PC-3 (cell line): ENCODE measurements at regions not wholly inside any gene's neighbourhood (a gene's known extent, or its start where the extent isn't known, plus 50 kb on each side); places are given as distances from the start of the nearest gene placed in this dataset.

Source experiments
- ATAC-seq: fragments of 200-7000 bp; cut with Tn5 transposase; 2 replicates; pipeline ENCODE4 v1.9.1; 2020; ENCODE audit warnings: mild to moderate bottlenecking, moderate library complexity
- BruUV-seq: library from RNA; stranded (reverse); fragments of 400-500 nt; replicated peaks from 2 replicates; lab custom pipeline; 2021; lab: Mats Ljungman, UMichigan
- CTCF ChIA-PET: fragments of 300-600 bp; sonication (Branson Sonifier 250); formaldehyde crosslinking; loops from one replicate; lab custom pipeline; 2022; ENCODE audit warnings: antibody characterized with exemption; lab: Charles Lee
- POLR2A ChIA-PET: fragments of 300-600 bp; sonication (Branson Sonifier 250); formaldehyde crosslinking; loops from one replicate; lab custom pipeline; 2022; ENCODE audit warnings: antibody characterized with exemption; ENCODE audit not compliant: unreplicated experiment; lab: Charles Lee
- DNase-seq: peaks from one replicate; pipeline ENCODE4 v3.0.0-alpha.2; 2015
- H2AFZ ChIP-seq: fragments of 300-600 bp; sonication (generic); 2 replicates; pipeline ENCODE4 v1.6.0; 2016; ENCODE audit warnings: antibody characterized with exemption, low read length
- H3F3A ChIP-seq: fragments of 300-600 bp; sonication (generic); one replicate; pipeline ENCODE4 v1.6.0; 2017; ENCODE audit warnings: antibody characterized with exemption, low read length, control low read depth, mild to moderate bottlenecking; ENCODE audit not compliant: unreplicated experiment
- H3K27ac ChIP-seq: fragments of 300-600 bp; sonication (generic); 2 replicates; pipeline ENCODE4 v1.5.1; 2016; ENCODE audit warnings: mild to moderate bottlenecking, low read length
- H3K27me3 ChIP-seq: fragments of 300-600 bp; sonication (generic); 2 replicates; pipeline ENCODE4 v1.6.1; 2016; ENCODE audit warnings: low read length, mixed read lengths
- H3K36me3 ChIP-seq: fragments of 300-600 bp; sonication (generic); 2 replicates; pipeline ENCODE4 v1.6.1; 2016; ENCODE audit warnings: low read depth, mixed run types, low read length, mixed read lengths
- H3K4me1 ChIP-seq: fragments of 300-600 bp; sonication (generic); 2 replicates; pipeline ENCODE4 v1.5.1; 2016; ENCODE audit warnings: low read length; ENCODE audit not compliant: insufficient read depth
- H3K4me2 ChIP-seq: fragments of 300-600 bp; sonication (generic); 2 replicates; pipeline ENCODE4 v1.6.0; 2016; ENCODE audit warnings: low read length
- H3K4me3 ChIP-seq: fragments of 300-600 bp; sonication (generic); 2 replicates; pipeline ENCODE4 v1.5.1; 2016; ENCODE audit warnings: mild to moderate bottlenecking, low read length, mixed read lengths
- H3K79me2 ChIP-seq: fragments of 300-600 bp; sonication (generic); 2 replicates; pipeline ENCODE4 v1.6.1; 2017; ENCODE audit warnings: low read length, mixed read lengths
- H3K9ac ChIP-seq: fragments of 300-600 bp; sonication (generic); 2 replicates; pipeline ENCODE4 v1.6.0; 2016; ENCODE audit warnings: mild to moderate bottlenecking, low read length
- H3K9me2 ChIP-seq: fragments of 300-600 bp; sonication (generic); replicated peaks from 2 replicates; pipeline ENCODE4 v1.6.1; 2016; ENCODE audit warnings: mixed run types, low read length, mixed read lengths
- H3K9me3 ChIP-seq: fragments of 300-600 bp; sonication (generic); 2 replicates; pipeline ENCODE4 v1.6.1; 2016; ENCODE audit warnings: low read length, mixed read lengths
- H4K20me1 ChIP-seq: fragments of 300-600 bp; sonication (generic); 2 replicates; pipeline ENCODE4 v1.6.1; 2016; ENCODE audit warnings: low read length, mixed read lengths
- CTCF ChIP-seq: fragments of 300-600 bp; sonication (generic); conservative IDR thresholded peaks from 2 replicates; pipeline ENCODE4 v1.5.1; 2017; ENCODE audit warnings: antibody characterized with exemption, low read depth, mild to moderate bottlenecking, low read length
- EZH2 ChIP-seq: fragments of 300-600 bp; sonication (generic); IDR thresholded peaks from one replicate; pipeline ENCODE4 v1.6.1; 2017; ENCODE audit warnings: antibody characterized with exemption, mild to moderate bottlenecking, low read length; ENCODE audit not compliant: unreplicated experiment
- EZH2phosphoT487 ChIP-seq: fragments of 300-600 bp; sonication (generic); IDR thresholded peaks from 2 replicates; pipeline ENCODE4 v1.6.1; 2018; ENCODE audit warnings: mild to moderate bottlenecking, antibody characterized with exemption, low read length, borderline replicate concordance
- intact Hi-C: fragments of 100-400 bp; cut with micrococcal nuclease; formaldehyde crosslinking; loops from 2 replicates; pipeline ENCODE4 v1.9.0; 2023

GRCh38 chr13:86826232-86826631 is 844.9 kb upstream of the SLITRK5 start:
- Histone ChIP-seq H3K79me2 (no peaks in the 10 kb centered on the region), H3F3A (no peaks in the 10 kb centered on the region), H3K9me2 (no peaks in the 10 kb centered on the region), H2AFZ (peak overlapping the region; percentile 23; the same call in 1 of the 2 replicates), H3K4me1 (peaks cover 8% of the 10 kb centered on the region; the same call in 1 of the 2 replicates), H3K4me2 (no peak overlapping the region), H3K27me3 (no peaks in the 10 kb centered on the region), H4K20me1 (no peaks in the 10 kb centered on the region), H3K27ac (peak overlapping the region; percentile 58), H3K36me3 (no peaks in the 10 kb centered on the region), H3K9me3 (no peaks in the 10 kb centered on the region), H3K4me3 (no peak overlapping the region), H3K9ac (peak overlapping the region; percentile 9; the same call in 1 of the 2 replicates)
- BruUV-seq: no TSS peak
- TF ChIP-seq CTCF (no peak), EZH2 (no peak), EZH2phosphoT487 (no peak)
- ATAC-seq (peak; percentile 92), DNase-seq (peak; percentile 27)
- intact Hi-C loops: no loop called here
- POLR2A ChIA-PET: no interaction called here
- CTCF ChIA-PET: no interaction called here

- Histone ChIP-seq H4K20me1 (no peaks in the 10 kb centered on the region), H3K27ac (no peak overlapping the region), H3K9me3 (no peaks in the 10 kb centered on the region), H3K36me3 (no peaks in the 10 kb centered on the region), H3F3A (no peaks in the 10 kb centered on the region), H3K79me2 (no peaks in the 10 kb centered on the region), H3K4me1 (peaks cover 8% of the 10 kb centered on the region; the same call in 1 of the 2 replicates), H2AFZ (no peak overlapping the region), H3K9ac (no peak overlapping the region), H3K4me2 (no peak overlapping the region), H3K9me2 (no peaks in the 10 kb centered on the region), H3K27me3 (no peaks in the 10 kb centered on the region), H3K4me3 (no peak overlapping the region)
- no peak for DNase-seq
- intact Hi-C loops: no loop called here
- CTCF ChIA-PET: no interaction called here
- POLR2A ChIA-PET: no interaction called here
- no TSS peak for BruUV-seq
- no peak for ATAC-seq
- TF ChIP-seq EZH2 (no peak), CTCF (no peak), EZH2phosphoT487 (no peak)
Observed at GRCh38 chr13:86830046-86830445, 841.1 kb upstream of the SLITRK5 start.

GRCh38 chr13:86831084-86831483 is 840.1 kb upstream of the SLITRK5 start:
- Histone ChIP-seq H3K27me3 (no peaks in the 10 kb centered on the region), H3K79me2 (no peaks in the 10 kb centered on the region), H3K27ac (no peak overlapping the region), H3K9ac (no peak overlapping the region), H3K36me3 (no peaks in the 10 kb centered on the region), H3K9me2 (no peaks in the 10 kb centered on the region), H3K4me2 (no peak overlapping the region), H3K4me1 (peaks cover under 1% of the 10 kb centered on the region; the same call in 1 of the 2 replicates), H3F3A (no peaks in the 10 kb centered on the region), H2AFZ (no peak overlapping the region), H3K4me3 (no peak overlapping the region), H3K9me3 (no peaks in the 10 kb centered on the region), H4K20me1 (no peaks in the 10 kb centered on the region)
- no TSS peak for BruUV-seq
- ChIA-PET CTCF (no interaction called here), POLR2A (no interaction called here)
- intact Hi-C loops: no loop called here
- TF ChIP-seq EZH2phosphoT487 (no peak), CTCF (no peak), EZH2 (no peak)
- no peak for DNase-seq
- no peak for ATAC-seq
